Osteocyte (in vitro differentiated cells): ENCODE measurements at regions not wholly inside any gene's neighbourhood (a gene's known extent, or its start where the extent isn't known, plus 50 kb on each side); places are given as distances from the start of the nearest gene placed in this dataset.
"Not testable (repeated sequence)": the region's sequence is repeated elsewhere in the genome, so short reads cannot be mapped to it uniquely, and the experiment has no call there.

Experiments
- DNase-seq: peaks from one replicate; pipeline ENCODE4 v3.0.0; 2021; ENCODE audit warnings: mixed read lengths; ENCODE audit not compliant: unreplicated experiment; ENCODE audit errors: extremely low spot score
- H3K27ac Mint-ChIP-seq: one replicate; pipeline ENCODE4 v1.8.0; 2021; ENCODE audit warnings: mild to moderate bottlenecking, mixed read lengths; ENCODE audit not compliant: unreplicated experiment
- H3K27me3 Mint-ChIP-seq: one replicate; pipeline ENCODE4 v1.8.0; 2021; ENCODE audit warnings: mixed read lengths; ENCODE audit not compliant: unreplicated experiment
- H3K36me3 Mint-ChIP-seq: one replicate; pipeline ENCODE4 v1.8.0; 2021; ENCODE audit warnings: mixed read lengths; ENCODE audit not compliant: unreplicated experiment
- H3K4me1 Mint-ChIP-seq: one replicate; pipeline ENCODE4 v1.8.0; 2021; ENCODE audit warnings: mixed read lengths; ENCODE audit not compliant: unreplicated experiment
- H3K4me3 Mint-ChIP-seq: one replicate; pipeline ENCODE4 v1.8.0; 2021; ENCODE audit warnings: mild to moderate bottlenecking, moderate library complexity, mixed read lengths; ENCODE audit not compliant: unreplicated experiment
- H3K9me3 Mint-ChIP-seq: one replicate; pipeline ENCODE4 v1.8.0; 2021; ENCODE audit warnings: mixed read lengths; ENCODE audit not compliant: unreplicated experiment
- TF ChIP-seq, protein P1 (sequence below): fragments of 200-600 bp; sonication (generic); IDR thresholded peaks from 2 replicates; pipeline ENCODE4 v1.5.0; 2021; ENCODE audit warnings: antibody characterized with exemption, mild to moderate bottlenecking, moderate library complexity

DNA sequence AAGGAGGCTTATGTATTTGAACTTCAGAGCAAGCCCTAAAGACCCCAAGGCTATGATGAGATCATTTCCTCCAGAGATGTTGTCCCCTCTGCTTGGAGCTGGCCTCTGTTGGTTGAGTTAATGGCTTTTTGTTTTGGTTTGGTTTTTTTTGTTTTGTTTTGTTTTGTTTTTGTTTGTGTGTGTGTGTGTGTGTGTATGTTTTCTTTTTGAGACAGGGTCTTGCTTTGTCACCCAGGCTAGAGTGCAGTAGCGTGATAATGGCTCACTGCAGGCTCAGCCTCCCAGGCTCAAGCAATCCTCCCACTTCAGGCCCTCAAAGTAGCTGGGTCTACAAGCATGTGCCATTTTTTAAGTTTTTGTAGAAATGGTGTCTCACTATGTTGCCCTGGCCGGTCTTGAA is 1076.2 kb downstream of the UQCRFS1 start:
- H3K9me3 Mint-ChIP-seq: peaks cover 26% of the 10 kb centered on the region

DNA sequence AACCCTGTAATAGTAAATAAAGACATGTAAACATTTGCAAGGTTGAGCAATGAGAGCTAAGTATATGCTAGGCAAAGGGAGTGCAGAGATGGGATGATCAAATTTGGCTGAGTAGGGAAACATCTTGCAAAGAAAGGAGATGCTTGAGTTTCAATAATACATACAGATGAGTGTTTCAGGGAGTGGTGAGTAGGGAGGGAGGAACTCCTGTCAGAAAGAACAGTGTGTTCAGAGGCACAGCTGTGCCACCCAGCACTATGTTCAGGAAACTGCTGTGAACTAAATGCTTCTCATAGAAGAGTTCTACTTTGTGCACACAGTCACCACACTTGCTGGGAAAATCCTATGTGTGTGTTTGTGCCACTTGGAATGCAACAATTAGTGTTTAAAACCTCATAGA is 1077.1 kb downstream of the UQCRFS1 start:
- no peak overlapping the region for H3K4me3 Mint-ChIP-seq
- H3K9me3 Mint-ChIP-seq: peaks cover 24% of the 10 kb centered on the region
- no peak overlapping the region for H3K27ac Mint-ChIP-seq
- TF ChIP-seq, protein P1, sequence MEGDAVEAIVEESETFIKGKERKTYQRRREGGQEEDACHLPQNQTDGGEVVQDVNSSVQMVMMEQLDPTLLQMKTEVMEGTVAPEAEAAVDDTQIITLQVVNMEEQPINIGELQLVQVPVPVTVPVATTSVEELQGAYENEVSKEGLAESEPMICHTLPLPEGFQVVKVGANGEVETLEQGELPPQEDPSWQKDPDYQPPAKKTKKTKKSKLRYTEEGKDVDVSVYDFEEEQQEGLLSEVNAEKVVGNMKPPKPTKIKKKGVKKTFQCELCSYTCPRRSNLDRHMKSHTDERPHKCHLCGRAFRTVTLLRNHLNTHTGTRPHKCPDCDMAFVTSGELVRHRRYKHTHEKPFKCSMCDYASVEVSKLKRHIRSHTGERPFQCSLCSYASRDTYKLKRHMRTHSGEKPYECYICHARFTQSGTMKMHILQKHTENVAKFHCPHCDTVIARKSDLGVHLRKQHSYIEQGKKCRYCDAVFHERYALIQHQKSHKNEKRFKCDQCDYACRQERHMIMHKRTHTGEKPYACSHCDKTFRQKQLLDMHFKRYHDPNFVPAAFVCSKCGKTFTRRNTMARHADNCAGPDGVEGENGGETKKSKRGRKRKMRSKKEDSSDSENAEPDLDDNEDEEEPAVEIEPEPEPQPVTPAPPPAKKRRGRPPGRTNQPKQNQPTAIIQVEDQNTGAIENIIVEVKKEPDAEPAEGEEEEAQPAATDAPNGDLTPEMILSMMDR: no peak
- no peak for DNase-seq
- no peaks in the 10 kb centered on the region for H3K4me1 Mint-ChIP-seq
- H3K27me3 Mint-ChIP-seq: no peaks in the 10 kb centered on the region
- H3K36me3 Mint-ChIP-seq: no peaks in the 10 kb centered on the region

More for the DNA sequence above, 1076.2 kb downstream of the UQCRFS1 start:
- H3K36me3 Mint-ChIP-seq: no peaks in the 10 kb centered on the region
- DNase-seq: no peak
- no peak overlapping the region for H3K27ac Mint-ChIP-seq
- TF ChIP-seq, protein P1: no peak
- no peak overlapping the region for H3K4me3 Mint-ChIP-seq
- H3K27me3 Mint-ChIP-seq: no peaks in the 10 kb centered on the region
- no peaks in the 10 kb centered on the region for H3K4me1 Mint-ChIP-seq

DNA sequence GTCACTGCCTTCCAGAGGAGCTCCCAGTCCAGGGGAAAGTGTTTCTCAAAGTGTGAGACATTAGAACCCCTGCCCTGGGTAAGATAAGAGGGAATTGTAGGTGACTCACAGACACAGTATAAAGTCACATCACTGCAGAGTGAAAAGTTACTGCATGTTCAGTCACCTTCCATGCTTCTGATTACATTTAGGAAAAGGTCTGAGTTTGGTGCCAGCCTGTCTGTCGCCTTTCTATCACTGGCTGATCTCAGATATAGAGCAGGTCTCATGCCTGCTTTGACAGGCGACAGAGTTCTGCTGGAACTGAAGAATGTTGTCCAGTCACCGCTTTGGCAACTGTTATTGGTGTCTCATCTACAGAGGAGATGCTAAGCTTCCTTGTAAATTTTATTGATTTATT is 1078.6 kb downstream of the UQCRFS1 start:
- TF ChIP-seq, protein P1: no peak
- Mint-ChIP-seq H3K9me3 (peaks cover 20% of the 10 kb centered on the region), H3K27ac (no peak overlapping the region), H3K4me3 (no peak overlapping the region), H3K4me1 (no peaks in the 10 kb centered on the region), H3K27me3 (no peaks in the 10 kb centered on the region), H3K36me3 (no peaks in the 10 kb centered on the region)
- no peak for DNase-seq

DNA sequence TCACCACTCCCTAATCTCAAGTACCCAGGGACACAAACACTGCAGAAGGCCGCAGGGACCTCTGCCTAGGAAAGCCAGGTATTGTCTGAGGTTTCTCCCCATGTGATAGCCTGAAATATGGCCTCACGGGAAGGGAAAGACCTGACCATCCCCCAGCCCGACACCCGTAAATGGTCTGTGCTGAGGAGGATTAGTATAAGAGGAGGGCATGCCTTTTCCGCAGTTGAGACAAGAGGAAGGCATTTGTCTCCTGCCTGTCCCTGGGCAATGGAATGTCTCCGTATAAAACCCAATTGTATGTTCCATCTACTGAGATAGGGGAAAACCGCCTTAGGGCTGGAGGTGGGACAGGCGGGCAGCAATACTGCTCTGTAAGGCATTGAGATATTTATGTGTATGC is 1082.1 kb downstream of the UQCRFS1 start:
- not testable (repeated sequence) for H3K27ac Mint-ChIP-seq, H3K27me3 Mint-ChIP-seq, H3K4me3 Mint-ChIP-seq, H3K4me1 Mint-ChIP-seq, DNase-seq, H3K36me3 Mint-ChIP-seq
- H3K9me3 Mint-ChIP-seq: peaks cover 33% of the 10 kb centered on the region

DNA sequence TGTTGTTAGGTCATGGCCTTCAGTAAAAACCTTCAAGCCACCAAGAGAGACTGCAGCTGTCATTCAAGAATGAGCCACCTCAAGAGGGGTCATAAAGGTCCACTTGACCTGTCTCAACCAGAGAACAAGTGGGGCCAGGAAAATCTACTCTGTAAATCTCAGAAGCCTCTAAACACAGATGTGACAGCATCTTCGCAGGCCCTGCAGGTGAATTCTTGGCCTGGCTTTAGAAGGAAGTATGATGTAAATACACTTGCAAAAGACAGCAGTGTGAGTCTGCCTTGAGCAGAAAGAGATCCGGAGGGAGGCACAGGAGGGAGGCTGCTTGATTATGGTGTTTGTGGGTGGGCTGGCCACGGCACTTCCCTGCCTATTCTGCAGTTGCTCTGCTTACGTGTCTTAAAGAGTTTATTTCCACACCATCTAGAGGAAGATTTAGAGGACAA is 1082.9 kb downstream of the UQCRFS1 start:
- H3K9me3 Mint-ChIP-seq: peaks cover 34% of the 10 kb centered on the region
- H3K27me3 Mint-ChIP-seq: no peaks in the 10 kb centered on the region
- no peak for DNase-seq
- no peaks in the 10 kb centered on the region for H3K4me1 Mint-ChIP-seq
- TF ChIP-seq, protein P1: no peak
- no peak overlapping the region for H3K4me3 Mint-ChIP-seq
- H3K27ac Mint-ChIP-seq: no peak overlapping the region
- H3K36me3 Mint-ChIP-seq: no peaks in the 10 kb centered on the region

DNA sequence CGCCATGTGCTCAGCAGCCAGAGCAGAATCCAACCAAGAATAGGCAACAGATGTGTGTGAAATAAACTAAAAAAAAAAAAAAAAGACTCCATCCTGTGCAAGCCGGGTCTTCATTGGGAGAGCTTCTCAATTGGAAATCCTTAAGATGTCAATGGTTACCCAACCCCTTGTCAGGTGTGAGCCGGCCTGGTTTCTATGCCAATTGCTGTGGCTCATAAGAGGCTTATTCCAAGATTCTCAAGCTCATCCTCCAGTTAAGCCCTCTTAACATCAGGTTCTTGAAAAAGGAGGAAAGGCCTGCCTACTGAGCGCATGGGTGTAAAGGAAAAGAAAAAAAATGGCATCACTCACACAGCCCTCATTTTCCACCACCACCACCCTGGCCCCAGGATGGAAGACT is 1084.6 kb downstream of the UQCRFS1 start:
- TF ChIP-seq, protein P1: no peak
- Mint-ChIP-seq H3K27ac (no peak overlapping the region), H3K36me3 (no peaks in the 10 kb centered on the region), H3K4me3 (no peak overlapping the region), H3K27me3 (no peaks in the 10 kb centered on the region), H3K9me3 (peaks cover 33% of the 10 kb centered on the region), H3K4me1 (no peaks in the 10 kb centered on the region)
- no peak for DNase-seq
